HG03469 (cell line): ENCODE measurements at regions not wholly inside any gene's neighbourhood (a gene's known extent, or its start where the extent isn't known, plus 50 kb on each side); places are given as distances from the start of the nearest gene placed in this dataset.
A peak's percentile ranks its signal among the peaks of the same experiment; 100 is the strongest.

Experiments
- ATAC-seq: cut with Tn5 transposase; IDR thresholded peaks from one replicate; pipeline ENCODE4 v1.9.1; 2021; ENCODE audit warnings: mild to moderate bottlenecking, moderate library complexity, moderate number of reproducible peaks; ENCODE audit not compliant: unreplicated experiment

DNA sequence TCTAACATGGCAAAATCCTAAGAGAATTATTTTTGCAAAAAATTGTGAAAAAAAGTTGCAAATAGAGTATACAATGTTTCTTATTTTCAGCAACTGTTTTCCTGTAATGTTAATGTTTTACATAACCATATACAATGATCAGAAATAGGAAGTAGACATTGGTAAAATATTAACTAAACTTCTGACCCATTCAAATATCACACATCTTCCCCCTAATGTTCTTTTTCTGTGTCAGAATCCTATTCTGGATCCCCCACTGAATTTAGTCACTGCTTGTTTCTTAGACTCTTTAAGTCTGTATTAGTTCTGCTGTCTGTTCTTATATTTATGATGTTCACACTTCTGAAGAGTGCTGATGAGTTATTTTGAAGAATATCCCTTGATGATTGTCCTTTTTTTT is 62.0 kb downstream of the HFE start:
- ATAC-seq, result no peak

DNA sequence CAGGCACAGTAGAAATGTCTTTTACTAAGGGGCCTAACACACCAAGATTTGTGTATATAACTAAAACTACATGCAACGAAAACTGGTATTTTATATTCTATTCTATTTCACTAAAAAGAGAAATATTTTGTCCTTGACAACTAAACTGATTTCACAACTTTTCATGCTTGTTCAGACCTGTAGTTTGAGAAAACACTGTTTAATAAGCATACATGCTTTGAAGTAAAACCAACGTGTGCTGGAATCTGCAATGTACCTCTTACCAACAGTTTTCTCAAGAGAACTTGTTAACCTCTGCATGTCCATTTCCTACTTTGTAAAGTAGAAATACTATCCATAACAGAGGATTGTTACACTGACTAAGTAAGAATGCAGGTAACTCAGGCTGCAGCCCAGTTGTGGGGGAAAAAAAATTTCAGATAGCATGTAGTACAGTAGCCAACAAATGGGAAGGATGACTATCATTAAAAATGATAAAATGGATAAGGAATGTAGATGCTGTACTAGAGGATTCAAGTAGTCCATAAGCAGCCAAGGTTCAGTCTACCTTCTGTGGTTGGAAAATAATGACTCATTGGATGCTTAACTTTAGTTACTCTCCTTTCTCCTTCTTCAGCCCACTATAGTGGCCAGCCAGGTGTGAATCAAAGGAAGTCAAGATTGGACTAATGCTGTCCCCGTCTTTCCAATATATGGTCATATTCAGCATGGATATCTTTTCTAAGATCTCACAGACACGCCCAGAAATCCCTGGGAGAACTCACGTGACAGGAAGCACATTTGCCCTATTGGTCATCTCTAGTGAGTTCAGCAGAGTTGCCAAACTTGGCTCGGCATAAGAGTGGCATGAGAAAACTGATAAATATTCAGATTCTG is 65.2 kb downstream of the HFE start:
- ATAC-seq, result no peak

DNA sequence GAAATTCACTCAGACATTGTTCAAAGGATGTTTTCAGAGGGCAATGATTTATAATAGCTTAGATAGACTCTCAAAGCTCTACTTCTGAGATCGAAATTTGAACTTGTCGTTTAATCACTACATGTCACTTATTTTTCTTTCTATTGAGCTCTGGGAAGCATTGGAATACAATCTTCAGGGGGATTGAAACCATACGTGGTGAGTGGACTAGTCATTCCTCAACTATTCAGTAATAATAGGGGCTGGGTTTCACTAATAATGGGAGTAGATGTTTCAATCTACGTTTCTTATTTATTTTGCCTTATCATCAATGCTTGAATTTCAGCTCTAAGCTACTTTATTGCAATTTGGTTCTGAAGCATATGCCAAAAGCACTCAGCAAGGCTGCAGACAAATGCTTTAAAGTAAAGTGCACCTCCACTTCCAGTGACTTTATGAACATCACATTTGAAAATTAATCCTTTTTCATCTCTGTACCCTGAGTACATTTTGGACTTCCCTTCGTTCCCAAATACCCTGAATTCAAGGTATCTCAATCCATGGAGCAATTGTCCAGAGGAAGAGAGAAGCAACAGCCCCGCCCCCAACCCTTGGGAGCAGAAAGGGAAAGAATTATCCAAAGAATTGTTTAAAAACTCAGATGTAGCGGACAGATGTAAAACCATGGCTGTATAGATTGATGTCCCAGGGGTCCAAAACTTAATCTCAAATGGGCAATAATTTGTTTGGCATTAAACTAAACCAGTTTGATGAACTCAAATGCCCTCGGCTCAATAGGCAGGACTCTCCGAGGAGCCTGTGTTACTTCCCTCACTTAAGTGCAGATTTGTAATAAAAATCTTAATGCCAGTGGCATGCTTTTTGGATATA is 68.1 kb downstream of the HFE start:
- no peak for ATAC-seq

DNA sequence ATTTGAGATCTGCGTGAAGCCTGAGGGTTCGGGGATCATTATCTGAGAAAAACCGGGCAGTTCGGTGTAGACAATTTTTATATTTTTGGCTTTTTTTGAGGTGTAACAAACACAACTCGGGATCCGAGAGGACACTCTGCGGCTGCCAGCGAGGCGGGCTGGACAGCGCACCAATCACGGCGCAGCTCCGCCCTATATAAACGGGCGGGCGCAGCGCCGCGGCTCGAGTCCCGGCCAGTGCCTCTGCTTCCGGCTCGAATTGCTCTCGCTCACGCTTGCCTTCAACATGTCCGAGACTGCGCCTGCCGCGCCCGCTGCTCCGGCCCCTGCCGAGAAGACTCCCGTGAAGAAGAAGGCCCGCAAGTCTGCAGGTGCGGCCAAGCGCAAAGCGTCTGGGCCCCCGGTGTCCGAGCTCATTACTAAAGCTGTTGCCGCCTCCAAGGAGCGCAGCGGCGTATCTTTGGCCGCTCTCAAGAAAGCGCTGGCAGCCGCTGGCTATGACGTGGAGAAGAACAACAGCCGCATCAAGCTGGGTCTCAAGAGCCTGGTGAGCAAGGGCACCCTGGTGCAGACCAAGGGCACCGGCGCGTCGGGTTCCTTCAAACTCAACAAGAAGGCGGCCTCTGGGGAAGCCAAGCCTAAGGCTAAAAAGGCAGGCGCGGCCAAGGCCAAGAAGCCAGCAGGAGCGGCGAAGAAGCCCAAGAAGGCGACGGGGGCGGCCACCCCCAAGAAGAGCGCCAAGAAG is 69.0 kb downstream of the HFE start:
- peak; percentile 29 for ATAC-seq

DNA sequence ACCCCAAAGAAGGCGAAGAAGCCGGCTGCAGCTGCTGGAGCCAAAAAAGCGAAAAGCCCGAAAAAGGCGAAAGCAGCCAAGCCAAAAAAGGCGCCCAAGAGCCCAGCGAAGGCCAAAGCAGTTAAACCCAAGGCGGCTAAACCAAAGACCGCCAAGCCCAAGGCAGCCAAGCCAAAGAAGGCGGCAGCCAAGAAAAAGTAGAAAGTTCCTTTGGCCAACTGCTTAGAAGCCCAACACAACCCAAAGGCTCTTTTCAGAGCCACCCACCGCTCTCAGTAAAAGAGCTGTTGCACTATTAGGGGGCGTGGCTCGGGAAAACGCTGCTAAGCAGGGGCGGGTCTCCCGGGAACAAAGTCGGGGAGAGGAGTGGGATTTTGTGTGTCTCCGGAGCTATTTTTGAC is 69.6 kb downstream of the HFE start:
- ATAC-seq, result no peak

DNA sequence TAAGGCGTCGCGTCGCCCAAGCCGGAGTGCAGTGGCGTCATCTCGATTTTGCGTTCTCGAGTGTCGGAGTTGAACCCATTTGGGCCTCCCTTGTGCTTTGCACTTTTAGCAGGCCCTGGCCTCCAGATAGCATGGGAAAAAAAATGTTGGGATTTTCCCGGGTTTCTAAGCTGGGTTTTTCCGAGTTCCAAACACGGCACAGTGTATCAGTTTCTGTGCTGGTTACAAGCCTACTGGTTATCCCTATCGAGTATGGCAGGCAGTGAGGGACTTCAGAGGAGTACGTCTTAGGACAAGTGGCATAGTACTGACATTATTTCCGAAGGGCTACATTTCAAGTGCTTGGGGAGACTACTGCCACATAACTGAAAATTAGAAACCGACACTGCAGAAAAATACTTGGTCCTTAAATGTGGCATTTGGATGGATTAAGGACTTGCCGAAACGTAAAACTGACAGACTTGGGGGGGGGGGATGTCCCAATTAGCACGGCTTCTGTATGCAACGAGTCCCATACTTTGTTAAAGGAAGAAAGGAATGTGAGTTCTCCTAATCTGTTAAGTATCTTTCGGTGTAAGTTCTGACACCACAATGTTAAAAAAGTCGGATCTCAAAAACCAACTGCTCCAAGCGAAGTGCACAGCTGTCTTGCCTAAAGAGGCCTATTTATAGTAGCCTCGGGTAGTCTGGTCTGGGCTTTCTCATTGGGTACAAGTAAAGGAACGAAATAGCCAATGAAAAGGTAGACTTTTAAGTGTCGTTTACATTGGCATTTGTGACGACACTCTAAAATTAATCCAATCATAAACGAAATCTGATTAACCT is 70.2 kb downstream of the HFE start:
- ATAC-seq, result peak; percentile 55

DNA sequence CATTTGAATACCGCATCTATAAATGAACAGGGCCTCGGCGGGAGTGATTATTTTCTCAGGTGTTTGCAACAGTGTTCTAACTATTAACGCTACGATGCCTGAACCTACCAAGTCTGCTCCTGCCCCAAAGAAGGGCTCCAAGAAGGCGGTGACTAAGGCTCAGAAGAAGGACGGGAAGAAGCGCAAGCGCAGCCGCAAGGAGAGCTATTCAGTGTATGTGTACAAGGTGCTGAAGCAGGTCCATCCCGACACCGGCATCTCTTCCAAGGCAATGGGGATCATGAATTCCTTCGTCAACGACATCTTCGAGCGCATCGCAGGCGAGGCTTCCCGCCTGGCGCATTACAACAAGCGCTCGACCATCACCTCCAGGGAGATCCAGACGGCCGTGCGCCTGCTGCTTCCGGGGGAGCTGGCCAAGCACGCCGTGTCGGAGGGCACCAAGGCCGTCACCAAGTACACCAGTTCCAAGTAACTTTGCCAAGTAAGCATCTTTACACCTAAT is 70.9 kb downstream of the HFE start:
- no peak for ATAC-seq

DNA sequence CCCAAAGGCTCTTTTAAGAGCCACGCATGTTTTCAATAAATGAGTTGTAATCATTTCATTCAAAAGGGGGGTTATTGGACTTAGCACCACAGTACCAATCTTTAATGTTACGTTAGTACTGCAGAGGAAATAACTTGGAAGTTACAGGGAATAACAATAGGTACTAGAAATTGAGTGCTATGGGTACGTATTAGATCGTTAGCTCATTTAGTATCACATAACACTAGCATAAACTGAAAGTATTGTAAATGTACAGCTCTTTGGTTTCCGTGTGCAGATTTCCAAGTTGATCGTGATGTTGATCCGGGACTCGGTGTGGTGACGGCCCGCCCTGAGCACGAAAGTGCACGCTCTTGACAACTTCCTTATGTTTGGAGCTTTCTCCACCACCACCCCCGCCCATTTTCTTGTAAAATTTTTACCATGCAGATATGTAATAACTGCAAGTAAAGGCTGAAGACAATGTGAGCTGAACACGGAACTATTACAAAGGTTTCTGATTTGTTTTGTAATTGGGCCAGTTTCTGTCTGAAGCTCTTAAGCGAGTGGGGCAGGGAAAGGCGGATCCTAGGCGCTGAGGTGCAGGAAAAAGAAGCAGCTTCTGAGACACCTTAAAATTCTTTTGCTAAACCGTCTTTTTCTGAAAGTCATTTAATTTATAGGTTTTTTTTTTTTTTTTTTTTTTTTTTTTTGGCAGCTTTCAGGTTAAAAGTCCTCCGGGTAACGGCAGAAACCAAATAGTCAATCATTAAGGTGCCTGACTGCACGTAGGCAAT is 71.5 kb downstream of the HFE start:
- no peak for ATAC-seq

DNA sequence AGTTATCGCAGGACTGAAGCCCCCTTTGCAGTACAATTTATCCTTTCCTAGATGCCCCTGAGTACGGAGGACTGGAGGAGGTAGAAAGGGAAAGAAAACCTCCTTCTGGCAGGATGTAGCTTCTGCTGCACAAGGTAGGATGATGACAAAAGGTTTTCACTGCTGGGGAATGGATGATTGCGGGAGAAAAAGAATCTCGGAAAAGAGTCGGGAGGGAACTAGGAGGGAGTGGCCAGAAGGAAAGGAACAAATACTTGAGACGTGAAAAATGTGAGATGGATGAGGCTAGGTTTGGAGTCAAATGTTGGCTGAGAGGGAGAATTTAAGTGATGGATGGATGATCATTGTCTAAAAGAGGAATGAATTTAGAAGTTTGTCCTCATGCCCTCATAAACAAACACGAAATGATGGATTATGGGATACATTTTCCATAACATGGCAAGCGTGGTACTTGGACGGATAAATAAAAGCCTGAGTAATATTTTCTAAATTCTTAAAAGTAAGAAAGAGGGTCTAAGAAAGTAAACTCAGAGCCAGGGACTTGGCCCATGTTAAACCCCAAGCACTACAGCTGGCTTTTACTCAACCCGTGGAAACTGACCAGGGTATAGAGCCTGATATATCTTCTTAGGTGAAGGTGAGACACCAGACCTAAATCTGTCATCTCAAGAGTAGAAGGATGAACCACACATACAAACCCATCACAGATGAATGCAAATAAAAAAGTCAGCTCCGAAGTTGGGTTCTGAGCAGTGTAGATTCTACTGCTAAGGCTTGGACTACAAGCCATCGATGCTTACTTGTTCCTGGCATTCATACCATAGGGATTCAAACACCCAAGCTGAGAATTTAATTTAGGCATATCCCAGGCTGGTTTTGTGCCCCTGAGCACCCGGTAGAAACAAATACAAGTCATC is 72.4 kb downstream of the HFE start:
- no peak for ATAC-seq

DNA sequence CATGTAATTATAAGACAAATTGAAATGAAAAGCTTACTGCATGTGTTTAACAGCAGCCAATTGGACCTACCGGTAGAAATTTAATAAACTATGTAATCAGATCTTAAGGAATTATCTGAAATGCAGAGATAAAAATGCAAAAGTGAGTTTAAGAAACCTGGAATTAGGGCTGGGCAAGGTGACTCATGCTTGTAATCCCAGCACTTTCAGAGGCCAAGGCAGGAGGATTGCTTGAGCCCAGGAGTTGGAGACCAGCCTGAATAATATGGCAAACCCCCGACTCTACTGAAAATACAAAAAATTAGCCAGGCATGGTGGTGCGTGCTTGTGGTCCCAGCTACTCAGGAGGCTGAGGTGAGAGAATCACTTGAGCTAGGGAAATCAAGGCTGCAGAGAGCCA is 74.1 kb downstream of the HFE start:
- ATAC-seq, result no peak

DNA sequence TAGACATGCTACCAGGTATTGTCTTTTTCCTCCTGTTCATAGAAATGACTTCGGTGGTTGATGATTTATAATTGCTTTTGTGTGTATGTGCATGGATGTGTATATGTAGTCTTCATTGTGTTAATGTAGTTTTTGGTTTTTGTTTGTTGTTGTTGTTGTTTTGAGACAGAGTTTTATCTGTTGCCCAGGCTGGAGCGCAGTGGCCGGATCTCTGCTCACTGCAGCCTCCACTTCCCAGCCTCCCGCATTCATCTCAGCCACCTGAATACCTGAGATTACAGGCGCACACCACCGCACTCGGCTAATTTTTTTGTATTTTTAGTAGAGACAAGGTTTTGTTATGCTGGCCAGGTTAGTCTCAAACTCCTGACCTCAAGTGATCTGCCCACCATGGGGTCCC is 75.2 kb downstream of the HFE start:
- no peak for ATAC-seq

DNA sequence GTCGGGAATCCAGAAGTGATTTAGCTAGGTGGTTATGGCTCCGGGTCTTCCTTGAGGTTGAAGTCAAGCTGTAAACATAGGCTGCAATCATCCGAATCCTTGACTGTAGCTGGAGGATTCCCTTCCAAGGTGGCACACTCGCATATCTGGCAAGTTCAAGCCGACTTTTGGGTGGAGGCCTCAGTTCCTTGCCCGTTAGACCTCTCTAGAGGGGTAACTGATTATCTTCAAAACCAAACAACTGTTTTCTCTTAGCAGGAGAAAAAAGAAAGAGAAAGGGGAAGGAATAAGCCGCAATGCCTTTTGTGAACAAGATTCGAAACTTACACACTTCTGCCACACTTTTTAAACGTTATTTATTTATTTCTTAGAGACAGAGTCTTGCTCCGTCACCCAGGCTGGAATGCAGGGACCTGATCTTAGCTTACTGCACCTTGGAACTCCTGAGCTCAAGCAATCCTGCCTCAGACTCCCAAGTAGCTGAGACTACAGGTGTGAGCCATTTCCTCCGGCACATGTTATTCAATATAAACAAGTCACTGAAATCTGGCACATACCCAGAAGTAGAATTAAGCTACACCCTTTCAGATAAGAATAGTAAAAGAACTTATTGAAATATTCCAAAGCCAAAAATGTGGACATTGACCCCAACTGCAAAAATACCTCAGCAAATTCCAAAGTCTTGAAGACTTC is 76.3 kb downstream of the HFE start:
- no peak for ATAC-seq

DNA sequence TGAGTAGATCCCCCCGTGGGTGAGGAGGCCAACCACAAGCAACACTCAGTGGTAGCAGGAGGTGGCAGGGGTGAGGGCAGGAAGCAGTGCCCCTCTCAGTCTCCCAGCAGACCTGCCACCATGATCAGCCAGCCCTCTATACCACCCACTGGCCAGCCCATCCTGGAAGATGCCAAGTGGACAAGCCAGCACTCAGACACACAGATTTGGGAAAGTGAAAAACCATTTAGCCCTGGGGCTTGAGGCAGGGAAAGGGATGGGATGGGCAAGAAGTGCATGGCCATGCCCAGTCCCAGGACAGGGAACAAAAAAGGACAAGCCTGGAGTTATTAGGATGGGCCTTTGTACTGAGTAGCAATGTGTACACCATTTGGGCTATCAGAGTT is 76.9 kb downstream of the HFE start:
- no peak for ATAC-seq

DNA sequence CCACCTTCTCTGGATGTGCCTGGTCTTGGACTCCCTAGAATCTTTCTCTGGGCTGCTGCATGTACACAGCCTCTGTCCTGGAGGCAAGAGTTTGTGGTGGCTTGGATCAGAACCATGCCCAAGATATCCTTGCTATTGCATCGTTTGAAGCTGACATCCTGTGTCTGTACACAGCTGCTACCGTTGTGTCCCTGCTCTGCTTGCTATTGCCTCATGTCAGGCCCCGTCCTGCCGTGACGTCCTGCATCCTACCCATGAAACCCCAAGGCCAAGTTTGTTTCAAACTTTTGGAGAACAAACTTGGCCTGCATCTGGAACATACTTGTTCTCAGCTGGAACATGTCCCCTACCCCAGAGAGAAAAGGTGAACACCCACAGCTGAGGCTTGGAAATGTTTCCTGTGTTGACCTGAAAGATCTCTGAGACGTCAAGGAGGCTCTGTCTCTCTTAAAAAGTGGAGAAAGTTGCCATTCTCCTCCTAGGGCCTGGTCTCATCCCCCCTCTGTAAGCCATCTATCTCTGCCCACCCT is 78.1 kb downstream of the HFE start:
- no peak for ATAC-seq

DNA sequence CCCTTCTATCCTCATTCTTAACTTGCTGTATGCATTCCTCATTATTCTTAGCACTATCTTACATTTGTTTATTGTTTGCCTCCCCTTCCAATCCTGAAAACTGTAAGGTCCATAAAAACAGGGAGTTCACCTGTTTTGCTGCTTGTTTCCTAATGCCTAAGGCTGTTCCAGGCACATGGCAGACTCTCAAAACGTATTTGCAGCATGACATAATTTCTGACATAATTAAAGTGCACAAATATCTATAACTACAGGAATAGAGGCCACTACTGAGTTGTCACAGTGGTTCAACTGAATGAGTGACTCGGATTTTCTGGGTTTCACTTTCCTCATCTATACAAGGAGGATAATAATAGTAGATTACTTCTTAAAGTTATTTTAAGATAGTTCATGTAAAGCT is 83.0 kb downstream of the HFE start:
- ATAC-seq, result no peak

DNA sequence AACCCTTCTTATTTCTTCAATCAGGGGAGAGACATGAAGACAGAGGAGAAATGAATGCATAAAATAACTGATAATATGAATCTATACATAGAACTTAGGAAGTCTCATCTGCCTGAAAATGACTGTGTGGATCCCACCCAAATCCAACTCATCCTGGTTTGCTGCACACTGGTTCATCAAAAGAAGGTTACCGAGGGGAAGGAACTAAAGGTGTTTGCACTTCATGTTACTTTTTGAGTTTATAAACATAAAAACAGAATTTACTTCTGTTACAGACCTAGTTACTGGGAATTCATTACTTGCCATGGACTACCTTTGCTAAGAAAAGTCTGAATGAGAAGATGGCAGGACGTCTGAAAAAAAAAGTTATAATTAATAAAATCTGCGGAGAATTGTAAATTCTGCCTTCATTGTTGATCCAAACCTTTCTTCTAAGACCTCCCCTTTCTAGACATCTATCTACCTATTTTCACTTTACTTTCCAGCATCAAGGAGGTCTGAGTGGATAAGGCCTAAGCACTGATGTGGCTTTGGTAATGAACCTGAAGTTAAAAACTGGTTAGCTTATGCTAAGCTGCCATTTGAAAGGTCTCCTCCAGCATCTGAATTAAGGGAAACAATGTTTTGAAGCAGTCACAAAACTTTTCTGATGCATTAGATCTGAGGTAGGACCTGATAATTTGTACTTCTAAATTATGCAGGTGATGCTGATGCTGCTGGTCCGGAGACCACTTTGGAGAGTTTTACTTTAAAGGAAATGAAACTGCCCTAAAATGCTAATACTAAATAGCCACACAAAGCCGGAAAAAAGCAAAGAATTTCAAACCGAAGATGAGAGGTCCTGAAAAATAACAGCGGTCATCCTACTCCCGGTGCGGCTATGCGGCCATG is 84.0 kb downstream of the HFE start:
- ATAC-seq, result peak; percentile 3

DNA sequence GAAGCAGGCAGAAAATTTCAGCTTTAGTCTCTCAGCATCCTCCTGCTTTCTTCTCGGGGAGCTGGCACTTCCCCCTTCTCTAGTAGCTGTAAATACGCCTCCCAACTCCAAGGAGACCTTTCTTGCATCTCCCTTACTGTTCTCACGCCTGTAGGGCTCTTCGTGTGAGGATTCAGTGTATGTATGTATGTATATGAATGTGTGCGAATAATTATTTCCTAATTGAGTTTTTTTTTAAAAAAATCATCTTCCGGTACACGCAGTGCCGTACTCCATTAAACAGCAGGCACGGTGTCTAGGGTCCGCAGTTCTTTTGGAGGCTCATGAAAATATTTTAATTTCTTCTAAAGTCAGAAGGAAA is 85.4 kb downstream of the HFE start:
- no peak for ATAC-seq
